Colonic mucosa (tissue), 4 donors: ENCODE measurements at regions not wholly inside any gene's neighbourhood (a gene's known extent, or its start where the extent isn't known, plus 50 kb on each side); places are given as distances from the start of the nearest gene placed in this dataset.

Experiments used
- DNase-seq: peaks from one replicate; pipeline ENCODE4 v3.0.0-alpha.2; 2020
- H3K27ac ChIP-seq: fragments of 200-600 bp; one replicate; pipeline ENCODE4 v1.8.0; 2021
- H3K27me3 ChIP-seq: fragments of 200-600 bp; one replicate; pipeline ENCODE4 v1.8.0; 2021
- H3K36me3 ChIP-seq: fragments of 200-600 bp; one replicate; pipeline ENCODE4 v1.8.0; 2021
- H3K4me1 ChIP-seq: fragments of 200-600 bp; one replicate; pipeline ENCODE4 v1.8.0; 2021; ENCODE audit warnings: mild to moderate bottlenecking
- H3K4me3 ChIP-seq: fragments of 200-600 bp; one replicate; pipeline ENCODE4 v1.8.0; 2021
- H3K9ac ChIP-seq, 2 donors: one replicate each; pipeline ENCODE4 v1.7.0; 2013; ENCODE audit warnings: control low read depth in 2 of 2, low read depth in 2 of 2, low read length in 2 of 2
- H3K9me3 ChIP-seq: fragments of 200-600 bp; one replicate; pipeline ENCODE4 v1.8.0; 2021
- CTCF ChIP-seq: fragments of 200-600 bp; IDR thresholded peaks from one replicate; pipeline ENCODE4 v1.8.0; 2022; ENCODE audit warnings: antibody characterized with exemption, mild to moderate bottlenecking
- intact Hi-C: fragments of 100-400 bp; cut with DNase I; formaldehyde crosslinking; loops from one replicate; pipeline ENCODE4 v1.14.1; 2022
- donor health status: healthy.
- donor health status: DM: no; HTN: no; CAD: no.
- donor health status: DM: no; HTN: no; CAD: no.

GRCh38 chr12:84329938-84330337 lies 582.7 kb downstream of the SLC6A15 start:
- intact Hi-C loops = no loop called here
- Histone ChIP-seq H3K9me3 (no peaks in the 10 kb centered on the region), H3K4me3 (no peak overlapping the region), H3K27me3 (no peaks in the 10 kb centered on the region), H3K36me3 (no peaks in the 10 kb centered on the region), H3K27ac (no peak overlapping the region), H3K4me1 (no peaks in the 10 kb centered on the region), H3K9ac (no peak overlapping the region)
- DNase-seq = no peak
- no peak for TF ChIP-seq CTCF

GRCh38 chr12:84315926-84316325 lies 596.7 kb downstream of the SLC6A15 start:
- H3K27ac ChIP-seq = no peak overlapping the region
- intact Hi-C loops = no loop called here
- DNase-seq = no peak
- no peaks in the 10 kb centered on the region for H3K36me3 ChIP-seq
- H3K4me1 ChIP-seq = no peaks in the 10 kb centered on the region
- H3K9me3 ChIP-seq = no peaks in the 10 kb centered on the region
- no peaks in the 10 kb centered on the region for H3K27me3 ChIP-seq
- H3K4me3 ChIP-seq = no peak overlapping the region
- no peak overlapping the region for H3K9ac ChIP-seq
- TF ChIP-seq CTCF = no peak

GRCh38 chr12:84313323-84313675 lies 599.3 kb downstream of the SLC6A15 start:
- no peak overlapping the region for H3K27ac ChIP-seq
- no peaks in the 10 kb centered on the region for H3K36me3 ChIP-seq
- intact Hi-C loops = no loop called here

GRCh38 chr12:84308211-84308610 lies 604.4 kb downstream of the SLC6A15 start:
- Histone ChIP-seq H3K9ac (no peak overlapping the region), H3K27me3 (no peaks in the 10 kb centered on the region), H3K4me3 (no peak overlapping the region), H3K27ac (no peak overlapping the region), H3K9me3 (no peaks in the 10 kb centered on the region), H3K4me1 (no peaks in the 10 kb centered on the region), H3K36me3 (no peaks in the 10 kb centered on the region)
- no peak for TF ChIP-seq CTCF
- no peak for DNase-seq
- intact Hi-C loops = no loop called here

More at GRCh38 chr12:84313323-84313675, 599.3 kb downstream of the SLC6A15 start:
- Histone ChIP-seq H3K4me1 (no peaks in the 10 kb centered on the region), H3K27me3 (no peaks in the 10 kb centered on the region), H3K4me3 (no peak overlapping the region), H3K9ac (no peak overlapping the region), H3K9me3 (no peaks in the 10 kb centered on the region)
- TF ChIP-seq CTCF = no peak
- DNase-seq = no peak

GRCh38 chr12:84305144-84305543 lies 607.5 kb downstream of the SLC6A15 start:
- DNase-seq = no peak
- TF ChIP-seq CTCF = no peak
- H3K9ac ChIP-seq = no peak overlapping the region
- H3K4me1 ChIP-seq = no peaks in the 10 kb centered on the region
- H3K4me3 ChIP-seq = no peak overlapping the region
- no peaks in the 10 kb centered on the region for H3K27me3 ChIP-seq
- no peaks in the 10 kb centered on the region for H3K36me3 ChIP-seq
- no peaks in the 10 kb centered on the region for H3K9me3 ChIP-seq
- intact Hi-C loops = no loop called here
- H3K27ac ChIP-seq = no peak overlapping the region

GRCh38 chr12:84294246-84294645 lies 618.4 kb downstream of the SLC6A15 start:
- H3K4me1 ChIP-seq = no peaks in the 10 kb centered on the region
- H3K4me3 ChIP-seq = no peak overlapping the region
- intact Hi-C loops = no loop called here
- no peak for DNase-seq
- H3K27me3 ChIP-seq = no peaks in the 10 kb centered on the region
- no peaks in the 10 kb centered on the region for H3K9me3 ChIP-seq
- H3K36me3 ChIP-seq = no peaks in the 10 kb centered on the region
- no peak for TF ChIP-seq CTCF
- no peak overlapping the region for H3K27ac ChIP-seq
- H3K9ac ChIP-seq = no peak overlapping the region
